HL-60 (cell line): ENCODE measurements at regions not wholly inside any gene's neighbourhood (a gene's known extent, or its start where the extent isn't known, plus 50 kb on each side); places are given as distances from the start of the nearest gene placed in this dataset.

Source experiments
- DNase-seq, 2 experiments: peaks; one replicate each; pipeline ENCODE4 v3.0.0-alpha.2; 2010 to 2020; ENCODE audit warnings: low read depth in 1 of 2, low spot score in 1 of 2
- H3K27ac ChIP-seq: fragments of 250-450 bp; sonication (Bioruptor Pico); replicated peaks from 2 replicates; pipeline ENCODE4 v1.5.1; 2020; ENCODE audit warnings: mild to moderate bottlenecking, moderate library complexity
- H3K27me3 ChIP-seq: fragments of 250-450 bp; sonication (Bioruptor Pico); 2 replicates; pipeline ENCODE4 v1.5.1; 2021; ENCODE audit warnings: mild to moderate bottlenecking, moderate library complexity; ENCODE audit not compliant: insufficient read depth, poor library complexity, severe bottlenecking
- H3K4me3 ChIP-seq: replicated peaks from 2 replicates; pipeline ENCODE4 v1.5.1; 2011; ENCODE audit warnings: mild to moderate bottlenecking, control low read depth, low read length; ENCODE audit not compliant: insufficient read depth
- CTCF ChIP-seq: IDR thresholded peaks from one replicate; pipeline ENCODE4 v1.5.1; 2011; ENCODE audit warnings: low read length, control low read depth, inconsistent platforms; ENCODE audit not compliant: insufficient read depth
- GABPA ChIP-seq: IDR thresholded peaks from 2 replicates; pipeline ENCODE4 v1.6.1; 2012; ENCODE audit warnings: low read depth
- POLR2AphosphoS5 ChIP-seq: IDR thresholded peaks from 2 replicates; pipeline ENCODE4 v1.6.1; 2012; ENCODE audit warnings: low read depth
- REST ChIP-seq: IDR thresholded peaks from 2 replicates; pipeline ENCODE4 v1.6.1; 2012; ENCODE audit warnings: low read depth; ENCODE audit not compliant: insufficient replicate concordance
- SPI1 ChIP-seq: IDR thresholded peaks from 2 replicates; pipeline ENCODE4 v1.6.1; 2012; ENCODE audit warnings: low read depth, mild to moderate bottlenecking, borderline replicate concordance

- Histone ChIP-seq H3K27me3 (no peaks in the 10 kb centered on the region), H3K27ac (no peak overlapping the region), H3K4me3 (no peak overlapping the region)
- TF ChIP-seq REST (no peak), CTCF (no peak), POLR2AphosphoS5 (no peak), GABPA (no peak), SPI1 (no peak)
- DNase-seq = no peak
These were observed 95.3 kb upstream of the DLG1 start for GRCh38 chr3:197393711-197394110.

- Histone ChIP-seq H3K27ac (no peak overlapping the region), H3K4me3 (no peak overlapping the region), H3K27me3 (no peaks in the 10 kb centered on the region)
- no peak for DNase-seq
- no peak for TF ChIP-seq GABPA
- no peak for TF ChIP-seq SPI1
- no peak for TF ChIP-seq CTCF
- TF ChIP-seq POLR2AphosphoS5 = no peak
- no peak for TF ChIP-seq REST
These were observed 94.5 kb upstream of the DLG1 start for GRCh38 chr3:197392961-197393360.

- no peak for DNase-seq
- no peak overlapping the region for H3K27ac ChIP-seq
- TF ChIP-seq CTCF (no peak), REST (no peak), GABPA (no peak), POLR2AphosphoS5 (no peak), SPI1 (no peak)
- no peak overlapping the region for H3K4me3 ChIP-seq
- no peaks in the 10 kb centered on the region for H3K27me3 ChIP-seq
These were observed 83.0 kb upstream of the DLG1 start for GRCh38 chr3:197381371-197381770.
